ENCODE measurements at regions not wholly inside any gene's neighbourhood (a gene's known extent, or its start where the extent isn't known, plus 50 kb on each side); places are given as distances from the start of the nearest gene placed in this dataset.

DNA sequence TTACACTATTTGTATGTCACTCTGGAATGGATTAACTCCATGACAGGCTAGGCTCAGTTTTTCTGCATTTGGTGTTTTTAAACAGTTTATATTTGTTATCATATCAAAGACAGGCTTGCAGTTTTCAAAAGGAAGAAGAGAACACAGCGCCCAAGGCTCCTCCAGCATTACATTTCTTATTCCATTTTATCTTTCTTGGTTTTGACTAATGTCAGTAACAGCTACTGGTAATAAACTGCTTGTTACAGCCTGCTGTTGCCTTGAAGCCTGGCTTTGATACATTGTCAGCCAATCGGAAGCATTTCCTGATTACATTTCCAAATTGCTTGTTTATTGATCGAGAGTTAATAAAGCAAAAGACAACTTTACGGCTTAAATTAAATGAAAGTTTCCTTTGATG is 166.0 kb upstream of the MDFIC start:
- TF ChIP-seq, protein P1, sequence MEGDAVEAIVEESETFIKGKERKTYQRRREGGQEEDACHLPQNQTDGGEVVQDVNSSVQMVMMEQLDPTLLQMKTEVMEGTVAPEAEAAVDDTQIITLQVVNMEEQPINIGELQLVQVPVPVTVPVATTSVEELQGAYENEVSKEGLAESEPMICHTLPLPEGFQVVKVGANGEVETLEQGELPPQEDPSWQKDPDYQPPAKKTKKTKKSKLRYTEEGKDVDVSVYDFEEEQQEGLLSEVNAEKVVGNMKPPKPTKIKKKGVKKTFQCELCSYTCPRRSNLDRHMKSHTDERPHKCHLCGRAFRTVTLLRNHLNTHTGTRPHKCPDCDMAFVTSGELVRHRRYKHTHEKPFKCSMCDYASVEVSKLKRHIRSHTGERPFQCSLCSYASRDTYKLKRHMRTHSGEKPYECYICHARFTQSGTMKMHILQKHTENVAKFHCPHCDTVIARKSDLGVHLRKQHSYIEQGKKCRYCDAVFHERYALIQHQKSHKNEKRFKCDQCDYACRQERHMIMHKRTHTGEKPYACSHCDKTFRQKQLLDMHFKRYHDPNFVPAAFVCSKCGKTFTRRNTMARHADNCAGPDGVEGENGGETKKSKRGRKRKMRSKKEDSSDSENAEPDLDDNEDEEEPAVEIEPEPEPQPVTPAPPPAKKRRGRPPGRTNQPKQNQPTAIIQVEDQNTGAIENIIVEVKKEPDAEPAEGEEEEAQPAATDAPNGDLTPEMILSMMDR (IDR thresholded peaks at IDR 0.05; ENCODE audit: extremely low read depth, missing control alignments): no peak
- DNase-seq (ENCODE audit: low spot score): no peak

DNA sequence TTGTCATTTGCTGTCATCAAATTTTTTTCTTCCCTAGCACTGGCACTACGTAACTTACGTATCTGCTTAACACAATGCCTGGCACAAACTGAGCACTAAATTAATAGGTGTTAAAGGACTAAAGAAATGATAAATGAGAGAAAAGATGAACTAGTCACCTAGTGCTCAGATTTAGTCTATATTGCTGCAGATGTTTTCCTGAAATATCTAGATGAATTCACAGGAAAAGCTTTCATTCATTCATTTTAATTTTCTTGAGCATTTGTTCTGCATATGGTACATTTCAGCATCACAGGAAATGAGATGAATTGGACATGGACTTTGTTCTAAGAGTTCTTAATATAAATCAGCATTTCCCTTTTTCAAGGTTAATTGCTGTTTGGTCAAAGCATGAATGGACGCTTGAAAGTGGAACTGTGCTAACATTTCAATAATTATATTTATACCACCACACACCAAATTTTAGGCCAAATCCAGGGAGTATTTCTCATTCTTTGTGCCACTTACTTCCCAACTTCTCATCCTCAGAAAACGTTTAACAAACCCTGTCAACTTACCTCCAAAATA is 163.2 kb upstream of the MDFIC start:
- TF ChIP-seq, protein P1 (IDR thresholded peaks at IDR 0.05; ENCODE audit: extremely low read depth, missing control alignments): no peak
- DNase-seq (ENCODE audit: low spot score): no peak

DNA sequence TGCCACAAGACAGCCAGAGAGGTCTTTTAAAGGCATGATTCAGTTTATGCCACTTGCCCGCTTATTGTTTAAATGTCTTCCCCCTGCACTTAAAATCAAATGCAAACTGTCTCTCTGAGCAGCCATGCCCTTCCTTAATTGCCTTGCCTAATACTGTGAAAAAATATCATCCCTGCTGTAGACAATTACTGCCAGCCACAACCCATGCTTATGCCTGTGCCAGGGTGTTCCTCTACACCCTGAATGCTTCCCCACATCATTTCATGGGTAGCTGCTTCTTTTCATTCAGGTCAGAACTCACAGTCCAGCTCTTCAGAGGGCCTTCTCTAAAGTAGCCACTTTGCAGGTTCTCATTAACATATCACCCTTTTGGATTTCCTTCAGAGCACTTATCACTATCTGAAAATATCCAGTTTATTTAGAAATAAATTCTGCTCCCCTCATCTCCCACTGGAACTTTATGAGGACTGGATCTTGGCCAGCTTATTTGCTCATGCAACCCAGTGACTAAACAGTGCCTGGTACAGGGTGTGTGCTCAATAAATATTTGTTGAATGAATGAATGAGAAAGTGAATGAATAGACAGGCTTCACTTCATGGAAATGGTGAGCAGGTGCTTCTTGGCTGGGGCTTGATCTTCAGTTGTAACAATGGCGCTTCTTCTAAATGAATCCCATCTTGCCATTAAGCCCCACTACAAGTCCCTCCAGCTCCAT is 162.4 kb upstream of the MDFIC start:
- no peak for DNase-seq (ENCODE audit: low spot score)
- TF ChIP-seq, protein P1 (IDR thresholded peaks at IDR 0.05; ENCODE audit: extremely low read depth, missing control alignments): no peak

DNA sequence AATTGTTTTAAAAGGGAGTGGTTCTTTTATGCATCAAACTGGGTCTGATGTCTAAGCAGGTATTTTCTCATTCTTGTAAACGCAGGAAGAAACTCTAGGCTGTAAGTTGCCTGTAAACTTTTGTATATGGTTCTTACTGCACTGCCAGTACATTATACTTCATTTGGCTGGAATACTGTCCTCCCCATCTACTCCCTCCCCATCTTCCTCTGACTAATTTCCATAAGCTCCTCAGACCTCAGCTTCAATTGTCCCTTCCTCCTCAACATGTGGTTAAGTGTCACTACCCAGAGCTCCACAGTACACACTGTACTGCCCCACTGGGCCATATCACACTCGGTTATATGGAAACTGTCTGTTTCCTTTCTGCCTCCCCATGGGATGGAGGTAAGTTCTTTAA is 161.4 kb upstream of the MDFIC start:
- TF ChIP-seq, protein P1 (IDR thresholded peaks at IDR 0.05; ENCODE audit: extremely low read depth, missing control alignments): no peak
- DNase-seq (ENCODE audit: low spot score): no peak

DNA sequence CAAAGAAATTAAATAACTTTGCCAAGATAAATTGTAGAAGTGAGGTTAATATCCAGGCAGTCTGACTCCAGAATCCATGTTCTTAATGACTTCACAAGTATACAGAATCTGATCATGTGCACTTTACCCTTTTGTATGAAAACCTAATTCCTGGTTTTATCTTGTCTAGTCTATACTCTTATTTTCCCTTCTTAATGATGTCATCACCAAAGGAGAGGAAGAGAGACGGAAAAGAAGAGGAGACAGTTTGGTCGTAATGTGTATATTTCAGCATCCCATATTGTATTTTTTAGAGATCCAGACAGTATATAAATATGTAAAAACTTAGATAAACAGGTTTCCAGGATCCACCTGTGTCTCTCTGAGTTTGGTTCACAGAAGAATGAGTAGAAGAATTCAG is 159.9 kb upstream of the MDFIC start:
- TF ChIP-seq, protein P1 (IDR thresholded peaks at IDR 0.05; ENCODE audit: extremely low read depth, missing control alignments): no peak
- DNase-seq (ENCODE audit: low spot score): no peak

DNA sequence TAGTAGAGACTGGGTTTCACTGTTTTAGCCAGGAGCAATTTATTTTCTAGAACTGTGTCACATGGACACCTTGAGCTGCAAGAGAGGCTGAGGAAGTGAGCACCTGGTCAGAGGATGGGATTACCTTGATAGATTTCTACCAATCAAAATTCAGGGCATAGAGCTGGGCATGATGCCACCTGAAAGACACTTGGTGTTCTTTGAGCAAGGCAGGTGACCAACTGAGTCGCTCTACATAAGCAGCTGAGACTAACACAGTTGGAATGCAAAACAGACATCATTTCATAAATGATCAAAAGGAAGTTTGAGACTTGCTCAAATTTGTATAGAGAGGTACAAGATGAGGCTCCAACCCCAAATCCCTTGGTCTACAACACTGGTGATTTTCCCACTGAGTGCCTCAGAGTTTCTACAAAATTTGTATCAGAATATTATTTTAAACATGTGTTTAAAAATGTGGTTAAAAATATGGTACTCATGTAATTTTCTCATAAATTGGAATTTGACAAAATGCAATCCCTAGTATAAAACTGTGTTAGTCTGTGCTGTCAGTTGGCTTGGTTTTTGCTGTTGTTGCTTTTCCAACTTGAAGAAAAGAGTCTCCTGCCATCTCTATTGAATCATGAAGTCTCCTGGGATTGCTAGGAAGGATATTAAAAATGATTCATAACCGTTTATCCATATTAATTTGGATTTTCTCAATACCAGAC is 156.4 kb upstream of the MDFIC start:
- TF ChIP-seq, protein P1 (IDR thresholded peaks at IDR 0.05; ENCODE audit: extremely low read depth, missing control alignments): no peak
- DNase-seq (ENCODE audit: low spot score): no peak

DNA sequence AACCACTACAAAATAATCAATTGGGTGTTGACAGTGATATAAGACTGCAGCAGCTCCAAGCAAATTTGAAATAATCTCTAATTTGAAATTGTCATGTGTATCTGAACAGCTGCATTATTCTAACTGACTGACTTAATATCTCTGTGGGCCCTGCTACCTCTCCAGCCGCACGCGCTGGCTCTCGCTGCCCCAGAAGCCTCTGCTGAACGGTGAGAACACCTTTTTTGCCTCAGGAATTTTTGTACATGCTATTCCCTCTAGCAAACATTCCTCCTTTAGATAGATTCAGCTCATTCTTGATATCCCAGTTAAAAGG is 155.9 kb upstream of the MDFIC start:
- DNase-seq (ENCODE audit: low spot score): no peak
- TF ChIP-seq, protein P1 (IDR thresholded peaks at IDR 0.05; ENCODE audit: extremely low read depth, missing control alignments): no peak

Measured in GM20000 (cell line).